ENCODE measurements at regions not wholly inside any gene's neighbourhood (a gene's known extent, or its start where the extent isn't known, plus 50 kb on each side); places are given as distances from the start of the nearest gene placed in this dataset.

GRCh38 chr2:2392332-2392731 lies 61.3 kb upstream of the MYT1L start:
- DNase-seq: no peak

GRCh38 chr2:2389215-2389614 lies 58.1 kb upstream of the MYT1L start:
- no peak for DNase-seq
